Mesendoderm (in vitro differentiated cells): ENCODE measurements at regions not wholly inside any gene's neighbourhood (a gene's known extent, or its start where the extent isn't known, plus 50 kb on each side); places are given as distances from the start of the nearest gene placed in this dataset.

Source experiments
- DNase-seq: peaks from one replicate; pipeline ENCODE4 v3.0.0; 2013
- H2AK5ac ChIP-seq: 2 replicates; pipeline ENCODE4 v1.6.1; 2013; ENCODE audit warnings: low read length, inconsistent platforms
- H2BK120ac ChIP-seq: 2 replicates; pipeline ENCODE4 v1.6.1; 2013; ENCODE audit warnings: low read depth, mild to moderate bottlenecking, low read length, moderate library complexity, mixed read lengths
- H2BK15ac ChIP-seq: replicated peaks from 2 replicates; pipeline ENCODE4 v1.6.1; 2013; ENCODE audit warnings: low read depth, mild to moderate bottlenecking, moderate library complexity
- H2BK5ac ChIP-seq: 2 replicates; pipeline ENCODE4 v1.6.1; 2013; ENCODE audit warnings: low read length, inconsistent platforms
- H3K18ac ChIP-seq: 2 replicates; pipeline ENCODE4 v1.6.1; 2013; ENCODE audit warnings: mild to moderate bottlenecking, low read length, mixed read lengths
- H3K23ac ChIP-seq: one replicate; pipeline ENCODE4 v1.6.1; 2013; ENCODE audit warnings: low read length
- H3K27ac ChIP-seq: 2 replicates; pipeline ENCODE4 v1.5.1; 2013; ENCODE audit warnings: low read depth, mild to moderate bottlenecking, inconsistent platforms, low read length, moderate library complexity
- H3K27me3 ChIP-seq: 2 replicates; pipeline ENCODE4 v1.6.1; 2013; ENCODE audit warnings: low read length, control low read depth, mild to moderate bottlenecking, inconsistent platforms; ENCODE audit not compliant: insufficient read depth, poor library complexity
- H3K36me3 ChIP-seq: 2 replicates; pipeline ENCODE4 v1.6.1; 2013; ENCODE audit warnings: low read length, inconsistent platforms; ENCODE audit not compliant: control insufficient read depth, insufficient read depth
- H3K4ac ChIP-seq: one replicate; pipeline ENCODE4 v1.6.1; 2013; ENCODE audit warnings: low read depth, mild to moderate bottlenecking, low read length, moderate library complexity
- H3K4me1 ChIP-seq: 2 replicates; pipeline ENCODE4 v1.6.1; 2013; ENCODE audit warnings: low read depth, low read length, inconsistent platforms; ENCODE audit not compliant: control insufficient read depth
- H3K4me2 ChIP-seq: 2 replicates; pipeline ENCODE4 v1.6.1; 2013; ENCODE audit warnings: low read length
- H3K4me3 ChIP-seq: 2 replicates; pipeline ENCODE4 v1.5.1; 2013; ENCODE audit warnings: mild to moderate bottlenecking, low read length
- H3K56ac ChIP-seq: one replicate; pipeline ENCODE4 v1.6.1; 2013; ENCODE audit warnings: low read length
- H3K79me1 ChIP-seq: 2 replicates; pipeline ENCODE4 v1.6.1; 2013; ENCODE audit warnings: low read length, inconsistent platforms
- H3K79me2 ChIP-seq: 2 replicates; pipeline ENCODE4 v1.6.1; 2013; ENCODE audit warnings: mild to moderate bottlenecking, low read length; ENCODE audit not compliant: control insufficient read depth, insufficient read depth
- H3K9ac ChIP-seq: 2 replicates; pipeline ENCODE4 v1.6.1; 2013; ENCODE audit warnings: low read length, inconsistent platforms
- H4K5ac ChIP-seq: one replicate; pipeline ENCODE4 v1.6.1; 2013; ENCODE audit warnings: low read length
- H4K8ac ChIP-seq: one replicate; pipeline ENCODE4 v1.6.1; 2013; ENCODE audit warnings: low read depth, mild to moderate bottlenecking, control low read depth, low read length, moderate library complexity
- WGBS: extraction: QIAGEN DNeasy Blood & Tissue Kit; methylation state at CpG from one replicate; pipeline ENCODE4 v1.1.7; 2013; ENCODE audit warnings: low lambda C conversion rate, missing lambda C conversion rate; ENCODE audit not compliant: insufficient coverage; ENCODE audit errors: extremely low coverage; 5-methylcytosine and 5-hydroxymethylcytosine counted together

GRCh38 chr2:149989447-149990063 lies 402.0 kb upstream of the MMADHC start:
- Histone ChIP-seq H2BK120ac (no peak overlapping the region), H3K79me2 (no peaks in the 10 kb centered on the region), H3K23ac (no peak overlapping the region), H3K9ac (no peak overlapping the region), H3K79me1 (no peaks in the 10 kb centered on the region), H3K56ac (no peak overlapping the region), H4K5ac (no peak overlapping the region), H2BK5ac (no peak overlapping the region), H3K27me3 (no peaks in the 10 kb centered on the region), H2BK15ac (peak overlapping the region; percentile 25), H2AK5ac (no peak overlapping the region), H3K18ac (no peak overlapping the region), H4K8ac (no peak overlapping the region), H3K27ac (no peak overlapping the region), H3K4me2 (no peak overlapping the region), H3K4me3 (no peak overlapping the region), H3K36me3 (no peaks in the 10 kb centered on the region), H3K4me1 (no peaks in the 10 kb centered on the region), H3K4ac (no peak overlapping the region)
- no CpG with 5 or more reads among the region's 2 CpGs for WGBS
- peak; percentile 55 for DNase-seq

DNA sequence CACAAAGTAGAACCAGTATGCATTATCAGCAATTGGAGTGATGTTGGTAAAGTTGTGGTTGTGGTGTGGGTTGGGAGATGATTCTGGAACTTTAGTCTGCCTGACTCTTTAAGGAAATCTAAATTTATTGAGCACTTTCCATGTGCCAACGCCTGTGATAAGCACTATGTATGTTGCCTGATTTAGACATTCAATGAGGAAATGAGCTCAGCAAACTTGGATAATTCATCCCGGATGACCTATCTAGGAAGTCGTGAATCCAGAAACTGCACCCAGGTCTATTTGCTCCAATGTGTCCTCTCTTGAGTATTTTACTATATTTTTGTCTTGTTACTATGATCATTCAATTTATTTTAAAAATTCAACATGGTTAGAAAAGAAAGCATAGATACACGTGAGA lies 400.8 kb upstream of the MMADHC start:
- Histone ChIP-seq H3K27me3 (no peaks in the 10 kb centered on the region), H2BK15ac (no peak overlapping the region), H3K4me2 (no peak overlapping the region), H4K5ac (no peak overlapping the region), H2BK120ac (no peak overlapping the region), H3K18ac (no peak overlapping the region), H3K4ac (no peak overlapping the region), H3K9ac (no peak overlapping the region), H4K8ac (no peak overlapping the region), H2BK5ac (no peak overlapping the region), H3K4me1 (no peaks in the 10 kb centered on the region), H2AK5ac (no peak overlapping the region), H3K23ac (no peak overlapping the region), H3K79me2 (no peaks in the 10 kb centered on the region), H3K27ac (no peak overlapping the region), H3K36me3 (no peaks in the 10 kb centered on the region), H3K79me1 (no peaks in the 10 kb centered on the region), H3K56ac (no peak overlapping the region), H3K4me3 (no peak overlapping the region)
- WGBS = no CpG with 5 or more reads among the region's 4 CpGs
- no peak for DNase-seq

DNA sequence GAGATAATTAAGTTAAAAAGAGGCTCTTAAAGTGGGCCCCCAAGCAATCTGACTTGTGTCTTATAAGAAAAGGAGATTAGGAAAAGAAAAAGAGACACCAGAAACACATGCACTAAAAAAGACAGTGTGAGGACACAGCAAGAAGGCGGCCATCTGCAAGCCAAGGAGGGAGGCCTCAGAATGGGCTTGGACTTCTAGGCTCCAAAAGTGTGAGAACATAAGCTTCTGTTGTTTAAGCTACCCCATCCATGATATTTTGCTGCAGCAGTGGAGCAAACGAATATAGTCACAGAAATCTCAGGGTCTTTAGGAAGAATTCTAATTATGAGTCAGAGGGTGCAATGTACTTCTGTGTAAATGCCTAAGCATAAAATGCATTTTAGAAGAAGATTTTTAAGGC lies 399.3 kb upstream of the MMADHC start:
- Histone ChIP-seq H3K79me2 (no peaks in the 10 kb centered on the region), H3K4me2 (no peak overlapping the region), H4K5ac (no peak overlapping the region), H3K23ac (no peak overlapping the region), H4K8ac (no peak overlapping the region), H3K36me3 (no peaks in the 10 kb centered on the region), H3K4ac (no peak overlapping the region), H3K56ac (no peak overlapping the region), H2BK5ac (no peak overlapping the region), H3K4me1 (no peaks in the 10 kb centered on the region), H3K79me1 (no peaks in the 10 kb centered on the region), H3K18ac (no peak overlapping the region), H2AK5ac (no peak overlapping the region), H3K9ac (no peak overlapping the region), H2BK15ac (no peak overlapping the region), H3K27me3 (no peaks in the 10 kb centered on the region), H3K4me3 (no peak overlapping the region), H3K27ac (no peak overlapping the region), H2BK120ac (no peak overlapping the region)
- no peak for DNase-seq
- WGBS = no CpG with 5 or more reads among the region's 2 CpGs

GRCh38 chr2:149984311-149984710 lies 396.7 kb upstream of the MMADHC start:
- Histone ChIP-seq H3K4me2 (no peak overlapping the region), H3K36me3 (no peaks in the 10 kb centered on the region), H2BK120ac (no peak overlapping the region), H2AK5ac (no peak overlapping the region), H4K8ac (no peak overlapping the region), H3K79me1 (no peaks in the 10 kb centered on the region), H3K56ac (no peak overlapping the region), H3K23ac (no peak overlapping the region), H3K18ac (no peak overlapping the region), H3K27me3 (no peaks in the 10 kb centered on the region), H2BK5ac (no peak overlapping the region), H4K5ac (no peak overlapping the region), H3K4ac (no peak overlapping the region), H3K27ac (no peak overlapping the region), H3K79me2 (no peaks in the 10 kb centered on the region), H3K4me3 (no peak overlapping the region), H2BK15ac (no peak overlapping the region), H3K4me1 (no peaks in the 10 kb centered on the region), H3K9ac (no peak overlapping the region)
- DNase-seq = no peak

DNA sequence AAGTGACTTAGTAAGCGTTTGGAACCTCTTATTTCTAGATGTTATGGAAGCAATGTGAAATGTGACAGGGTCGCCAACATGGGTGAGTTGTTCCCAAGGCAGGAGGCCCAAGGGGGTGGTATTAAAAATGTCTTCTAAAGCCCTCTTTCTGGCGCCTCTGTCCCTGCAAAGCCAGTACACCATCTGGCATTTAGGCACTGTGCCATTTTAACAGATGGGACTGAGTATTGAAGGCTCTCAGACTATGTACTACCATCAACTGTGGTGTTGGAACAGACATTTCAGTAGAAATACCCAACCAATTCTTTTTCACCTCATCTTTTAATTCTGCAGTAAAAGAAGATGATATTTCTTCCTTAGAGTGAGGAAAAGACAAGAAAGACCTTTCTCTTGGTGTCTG lies 384.5 kb upstream of the MMADHC start:
- no peak overlapping the region for H3K4ac ChIP-seq
- no peak overlapping the region for H3K18ac ChIP-seq
- H3K4me1 ChIP-seq = no peaks in the 10 kb centered on the region
- WGBS = no CpG with 5 or more reads among the region's 3 CpGs
- DNase-seq = no peak
- no peaks in the 10 kb centered on the region for H3K79me2 ChIP-seq
- H3K9ac ChIP-seq = no peak overlapping the region
- no peak overlapping the region for H3K4me2 ChIP-seq
- H3K79me1 ChIP-seq = no peaks in the 10 kb centered on the region
- H2AK5ac ChIP-seq = no peak overlapping the region
- no peak overlapping the region for H4K5ac ChIP-seq
- H3K56ac ChIP-seq = no peak overlapping the region
- H3K27ac ChIP-seq = no peak overlapping the region
- H3K23ac ChIP-seq = no peak overlapping the region
- H2BK5ac ChIP-seq = no peak overlapping the region
- no peak overlapping the region for H4K8ac ChIP-seq
- no peaks in the 10 kb centered on the region for H3K36me3 ChIP-seq
- no peaks in the 10 kb centered on the region for H3K27me3 ChIP-seq
- H3K4me3 ChIP-seq = no peak overlapping the region
- H2BK120ac ChIP-seq = no peak overlapping the region
- H2BK15ac ChIP-seq = no peak overlapping the region

DNA sequence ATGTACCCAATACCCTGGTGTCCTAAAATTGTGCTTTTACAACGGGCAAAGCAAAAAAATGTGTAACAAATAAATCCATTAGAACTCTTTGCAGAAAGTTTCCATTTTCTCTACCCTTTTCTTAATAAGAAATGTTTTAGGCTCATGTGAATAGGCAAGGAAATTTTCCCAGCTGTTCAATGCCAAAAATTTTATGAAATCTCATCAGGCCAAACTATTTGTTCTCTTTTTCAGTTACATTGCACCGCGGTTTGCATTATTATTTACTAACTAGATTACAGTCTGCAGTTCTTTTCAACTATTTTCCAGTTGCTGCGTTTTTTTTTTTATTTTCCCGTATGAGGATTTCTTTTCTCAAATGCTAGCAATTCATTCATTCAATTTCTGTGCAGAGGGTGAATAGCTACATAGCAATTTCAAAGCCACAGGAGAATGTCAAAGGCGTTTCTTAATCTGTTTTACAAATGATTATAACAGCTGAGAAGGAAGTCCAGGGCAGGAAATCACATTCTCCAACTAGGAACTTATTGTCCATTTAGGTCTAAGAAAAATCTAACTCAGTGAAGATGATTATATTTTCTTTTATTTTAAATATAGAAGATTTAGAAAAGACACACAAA lies 367.5 kb upstream of the MMADHC start:
- no peak overlapping the region for H3K4me3 ChIP-seq
- H3K79me2 ChIP-seq = no peaks in the 10 kb centered on the region
- H3K9ac ChIP-seq = no peak overlapping the region
- no peak overlapping the region for H3K18ac ChIP-seq
- H3K4ac ChIP-seq = no peak overlapping the region
- no peak overlapping the region for H3K27ac ChIP-seq
- no CpG with 5 or more reads among the region's 6 CpGs for WGBS
- no peak overlapping the region for H4K8ac ChIP-seq
- H3K23ac ChIP-seq = no peak overlapping the region
- H3K4me1 ChIP-seq = no peaks in the 10 kb centered on the region
- H4K5ac ChIP-seq = no peak overlapping the region
- H3K27me3 ChIP-seq = no peaks in the 10 kb centered on the region
- no peak for DNase-seq
- H3K4me2 ChIP-seq = no peak overlapping the region
- no peak overlapping the region for H2BK120ac ChIP-seq
- no peak overlapping the region for H2BK15ac ChIP-seq
- H3K56ac ChIP-seq = no peak overlapping the region
- no peaks in the 10 kb centered on the region for H3K79me1 ChIP-seq
- H2BK5ac ChIP-seq = no peak overlapping the region
- H2AK5ac ChIP-seq = no peak overlapping the region
- H3K36me3 ChIP-seq = no peaks in the 10 kb centered on the region
